ENCODE measurements at regions not wholly inside any gene's neighbourhood (a gene's known extent, or its start where the extent isn't known, plus 50 kb on each side); places are given as distances from the start of the nearest gene placed in this dataset.

DNA sequence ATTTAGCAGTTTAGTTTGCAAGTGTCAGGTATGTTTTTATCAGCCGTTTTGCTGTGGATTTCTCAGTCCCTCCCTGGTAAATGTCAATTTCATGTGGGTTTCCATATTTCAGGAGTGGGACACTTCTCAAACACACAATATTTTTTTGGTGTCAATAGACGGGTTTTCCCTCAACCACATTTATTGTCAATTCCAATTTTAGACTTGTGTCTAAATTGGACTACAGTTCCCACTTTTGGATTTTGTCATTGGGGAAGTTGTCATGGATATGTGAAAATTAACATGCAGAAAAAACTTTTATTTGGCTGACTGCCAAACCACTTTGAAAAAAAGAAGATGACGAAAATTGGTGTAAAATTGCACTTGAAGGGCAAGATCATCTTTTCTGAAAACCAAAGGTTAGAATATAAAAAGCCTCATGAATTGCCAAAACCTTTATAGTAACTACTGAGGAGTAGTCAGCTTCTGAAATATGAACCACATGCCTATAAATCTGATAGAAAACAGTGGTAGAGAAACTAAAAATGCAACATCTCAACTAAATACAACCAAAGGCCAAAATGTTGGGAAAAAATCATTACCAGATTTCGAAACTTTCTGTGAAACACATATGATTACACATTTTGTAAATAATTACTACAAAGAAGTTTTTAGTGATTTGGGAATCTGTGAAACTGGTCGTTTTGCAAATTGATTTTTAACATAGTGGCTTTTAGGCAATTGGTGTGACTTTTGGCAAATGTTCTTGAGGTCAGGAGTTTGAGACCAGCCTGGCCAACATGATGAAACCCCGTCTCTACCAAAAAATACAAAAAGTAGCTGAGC lies 106.4 kb downstream of the BCL2L11 start:
- Histone ChIP-seq H3K9me3 (ENCODE audit: control insufficient read depth in 2 of 3, insufficient read depth in 1 of 3, low read length in 3 of 3) (no peaks in the 10 kb centered on the region), H3K4me3 (ENCODE audit: low read length in 3 of 3) (no peak overlapping the region), H3K27me3 (ENCODE audit: control insufficient read depth, insufficient read depth, low read length) (no peaks in the 10 kb centered on the region), H3K27ac (ENCODE audit: low read depth in 2 of 2, low read length in 2 of 2) (no peak overlapping the region), H3K4me1 (ENCODE audit: control insufficient read depth in 2 of 3, insufficient read depth in 2 of 3, low read depth in 1 of 3, low read length in 3 of 3) (no peaks in the 10 kb centered on the region), H3K36me3 (ENCODE audit: control insufficient read depth in 2 of 3, insufficient read depth in 3 of 3, low read length in 3 of 3) (no peaks in the 10 kb centered on the region), H3K9ac (ENCODE audit: low read length in 3 of 3) (no peak overlapping the region)
- TF ChIP-seq, protein P1, sequence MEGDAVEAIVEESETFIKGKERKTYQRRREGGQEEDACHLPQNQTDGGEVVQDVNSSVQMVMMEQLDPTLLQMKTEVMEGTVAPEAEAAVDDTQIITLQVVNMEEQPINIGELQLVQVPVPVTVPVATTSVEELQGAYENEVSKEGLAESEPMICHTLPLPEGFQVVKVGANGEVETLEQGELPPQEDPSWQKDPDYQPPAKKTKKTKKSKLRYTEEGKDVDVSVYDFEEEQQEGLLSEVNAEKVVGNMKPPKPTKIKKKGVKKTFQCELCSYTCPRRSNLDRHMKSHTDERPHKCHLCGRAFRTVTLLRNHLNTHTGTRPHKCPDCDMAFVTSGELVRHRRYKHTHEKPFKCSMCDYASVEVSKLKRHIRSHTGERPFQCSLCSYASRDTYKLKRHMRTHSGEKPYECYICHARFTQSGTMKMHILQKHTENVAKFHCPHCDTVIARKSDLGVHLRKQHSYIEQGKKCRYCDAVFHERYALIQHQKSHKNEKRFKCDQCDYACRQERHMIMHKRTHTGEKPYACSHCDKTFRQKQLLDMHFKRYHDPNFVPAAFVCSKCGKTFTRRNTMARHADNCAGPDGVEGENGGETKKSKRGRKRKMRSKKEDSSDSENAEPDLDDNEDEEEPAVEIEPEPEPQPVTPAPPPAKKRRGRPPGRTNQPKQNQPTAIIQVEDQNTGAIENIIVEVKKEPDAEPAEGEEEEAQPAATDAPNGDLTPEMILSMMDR (IDR thresholded peaks at IDR 0.05; ENCODE audit: borderline replicate concordance, extremely low read depth, insufficient read depth) = no peak
- intact Hi-C loops (cut with DNase I) = no loop called here
- FAIRE-seq (no peak), DNase-seq (no peak)

DNA sequence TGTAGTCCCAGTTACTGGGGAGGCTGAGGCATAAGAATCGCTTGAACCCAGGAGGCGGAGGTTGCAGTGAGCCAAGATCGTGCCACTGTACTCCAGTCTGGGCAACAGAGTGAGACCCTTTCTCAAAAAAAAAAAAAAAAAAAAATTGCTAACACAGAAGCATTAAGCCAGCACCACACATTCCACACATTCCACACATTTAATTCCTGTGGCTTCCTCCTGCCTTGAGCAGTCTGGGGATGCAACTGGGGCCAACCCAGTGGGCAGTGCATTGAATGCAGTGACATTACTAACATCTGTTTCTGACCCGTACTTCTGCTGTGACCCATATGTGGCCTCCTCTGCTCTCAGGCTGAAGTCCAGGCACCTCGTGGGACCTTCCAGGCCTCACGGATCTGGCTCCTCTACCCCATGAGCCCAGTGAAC lies 107.0 kb downstream of the BCL2L11 start:
- no peaks in the 10 kb centered on the region for H3K36me3 ChIP-seq (ENCODE audit: control insufficient read depth in 2 of 3, insufficient read depth in 3 of 3, low read length in 3 of 3)
- intact Hi-C loops (cut with DNase I) = no loop called here
- no peak overlapping the region for H3K27ac ChIP-seq (ENCODE audit: low read depth in 2 of 2, low read length in 2 of 2)
- H3K4me3 ChIP-seq (ENCODE audit: low read length in 3 of 3) = no peak overlapping the region
- TF ChIP-seq, protein P1 (IDR thresholded peaks at IDR 0.05; ENCODE audit: borderline replicate concordance, extremely low read depth, insufficient read depth) = no peak
- no peaks in the 10 kb centered on the region for H3K27me3 ChIP-seq (ENCODE audit: control insufficient read depth, insufficient read depth, low read length)
- no peaks in the 10 kb centered on the region for H3K9me3 ChIP-seq (ENCODE audit: control insufficient read depth in 2 of 3, insufficient read depth in 1 of 3, low read length in 3 of 3)
- H3K4me1 ChIP-seq (ENCODE audit: control insufficient read depth in 2 of 3, insufficient read depth in 2 of 3, low read depth in 1 of 3, low read length in 3 of 3) = no peaks in the 10 kb centered on the region
- DNase-seq (peak in 1 of 5 donors; percentile 55), FAIRE-seq (no peak)
- H3K9ac ChIP-seq (ENCODE audit: low read length in 3 of 3) = no peak overlapping the region

DNA sequence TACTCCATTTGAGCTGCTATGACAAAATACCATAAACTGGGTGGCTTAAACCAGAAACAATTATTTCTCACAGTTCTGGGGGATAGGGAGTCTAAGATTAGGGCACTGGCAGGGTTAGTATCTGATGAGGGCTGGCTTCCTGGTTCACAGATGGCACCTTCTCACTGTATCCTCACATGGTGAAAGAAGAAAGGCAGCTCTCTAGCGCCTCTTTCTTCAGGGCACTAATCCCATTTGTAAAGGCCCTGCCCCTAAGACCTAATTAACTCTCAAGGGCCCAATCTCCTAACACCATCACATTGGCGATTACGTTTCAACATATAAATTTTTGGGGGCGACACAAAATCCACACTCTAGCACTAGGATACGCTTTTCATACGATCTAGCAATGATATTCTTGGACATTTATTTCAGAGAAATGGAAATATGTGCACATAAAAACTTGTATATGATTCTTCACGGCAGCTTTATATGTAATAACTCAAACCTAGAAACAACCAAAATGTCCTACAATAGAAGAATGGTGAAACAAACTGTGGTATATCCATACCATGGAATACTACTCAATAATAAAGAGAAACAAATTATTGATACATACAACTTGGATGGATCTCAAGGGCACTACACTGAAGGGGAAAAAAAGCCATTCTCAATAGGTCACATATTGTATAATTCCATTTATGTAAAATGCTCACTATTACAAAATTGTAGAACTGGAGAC lies 111.0 kb downstream of the BCL2L11 start:
- H3K36me3 ChIP-seq (ENCODE audit: control insufficient read depth in 2 of 3, insufficient read depth in 3 of 3, low read length in 3 of 3) = no peaks in the 10 kb centered on the region
- DNase-seq = no peak
- H3K9ac ChIP-seq (ENCODE audit: low read length in 3 of 3) = no peak overlapping the region
- H3K4me3 ChIP-seq (ENCODE audit: low read length in 3 of 3) = no peak overlapping the region
- H3K27me3 ChIP-seq (ENCODE audit: control insufficient read depth, insufficient read depth, low read length) = no peaks in the 10 kb centered on the region
- intact Hi-C loops (cut with DNase I) = no loop called here
- H3K4me1 ChIP-seq (ENCODE audit: control insufficient read depth in 2 of 3, insufficient read depth in 2 of 3, low read depth in 1 of 3, low read length in 3 of 3) = peaks cover 0 to 6% (median 0%) of the 10 kb centered on the region in 3 donors
- H3K27ac ChIP-seq (ENCODE audit: low read depth in 2 of 2, low read length in 2 of 2) = no peak overlapping the region
- H3K9me3 ChIP-seq (ENCODE audit: control insufficient read depth in 2 of 3, insufficient read depth in 1 of 3, low read length in 3 of 3) = no peaks in the 10 kb centered on the region
- no peak for FAIRE-seq
- TF ChIP-seq, protein P1 (IDR thresholded peaks at IDR 0.05; ENCODE audit: borderline replicate concordance, extremely low read depth, insufficient read depth) = no peak

Measured in kidney (tissue), 13 donors.